HepG2 (cell line): ENCODE measurements at regions not wholly inside any gene's neighbourhood (a gene's known extent, or its start where the extent isn't known, plus 50 kb on each side); places are given as distances from the start of the nearest gene placed in this dataset.

ENCODE experiments used
- CENPBD1 ChIP-seq: sonication (generic); formaldehyde crosslinking; IDR thresholded peaks from 2 replicates; pipeline ENCODE4 v1.8.0; 2022; ENCODE audit warnings: missing genetic modification reagents, low read depth, mild to moderate bottlenecking, borderline replicate concordance
- DNMT3B ChIP-seq: conservative IDR thresholded peaks from 2 replicates; pipeline ENCODE4 v1.6.1; 2016; ENCODE audit warnings: missing biosample characterization, control low read depth
- EED ChIP-seq: sonication (generic); formaldehyde crosslinking; IDR thresholded peaks from 2 replicates; pipeline ENCODE4 v1.5.0; 2020; ENCODE audit warnings: mild to moderate bottlenecking, missing genetic modification reagents
- FOXK2 ChIP-seq: fragments of 450-650 bp; IDR thresholded peaks from 2 replicates; pipeline ENCODE4 v1.6.1; 2016
- GABPB1 ChIP-seq: IDR thresholded peaks from 2 replicates; pipeline ENCODE4 v1.6.1; 2016; ENCODE audit warnings: mild to moderate bottlenecking, missing genetic modification reagents, moderate library complexity, missing compliant biosample characterization
- GLMP ChIP-seq: sonication (generic); formaldehyde crosslinking; IDR thresholded peaks from 2 replicates; pipeline ENCODE4 v1.9.0; 2021; ENCODE audit warnings: missing genetic modification reagents, mild to moderate bottlenecking, borderline replicate concordance
- HMGXB3 ChIP-seq: sonication (generic); formaldehyde crosslinking; IDR thresholded peaks from 2 replicates; pipeline ENCODE4 v1.4.0; 2020; ENCODE audit warnings: missing genetic modification reagents, borderline replicate concordance
- HNRNPK ChIP-seq: fragments of 200-400 bp; formaldehyde crosslinking; IDR thresholded peaks from 2 replicates; pipeline ENCODE4 v1.6.1; 2018; ENCODE audit warnings: low read length, low read depth, moderate library complexity, mild to moderate bottlenecking; ENCODE audit not compliant: poor library complexity, severe bottlenecking
- MNT ChIP-seq: fragments of 450-650 bp; IDR thresholded peaks from 2 replicates; pipeline ENCODE4 v1.6.1; 2016
- RAD51 ChIP-seq: fragments of 450-650 bp; IDR thresholded peaks from 2 replicates; pipeline ENCODE4 v1.6.1; 2016; ENCODE audit warnings: borderline replicate concordance
- SOX6 ChIP-seq, 2 experiments: fragments of 450-650 bp in 1 of 2; sonication (generic) in 1 of 2; formaldehyde crosslinking in 1 of 2; IDR thresholded peaks; 2 replicates each; pipeline versions ENCODE4 v1.4.0 to v1.6.1; 2017 to 2020; ENCODE audit warnings: antibody characterized with exemption in 1 of 2, mild to moderate bottlenecking in 1 of 2, missing genetic modification reagents in 1 of 2
- TBX3 ChIP-seq: fragments of 450-650 bp; IDR thresholded peaks from 2 replicates; pipeline ENCODE4 v1.6.1; 2017; ENCODE audit warnings: antibody characterized with exemption, mild to moderate bottlenecking, inconsistent platforms, borderline replicate concordance
- TEAD3 ChIP-seq: optimal IDR thresholded peaks from 2 replicates; pipeline ENCODE3; 2016; ENCODE audit warnings: borderline replicate concordance
- TRAFD1 ChIP-seq: sonication (generic); formaldehyde crosslinking; IDR thresholded peaks from 2 replicates; pipeline ENCODE4 v1.5.1; 2020; ENCODE audit warnings: missing genetic modification reagents, mild to moderate bottlenecking, borderline replicate concordance
- ZNF430 ChIP-seq: sonication (generic); formaldehyde crosslinking; IDR thresholded peaks from 2 replicates; pipeline ENCODE4 v1.9.0; 2021; ENCODE audit warnings: mild to moderate bottlenecking, missing genetic modification reagents
- ZNF460 ChIP-seq: sonication (generic); formaldehyde crosslinking; IDR thresholded peaks from 2 replicates; pipeline ENCODE4 v1.5.1; 2020; ENCODE audit warnings: missing genetic modification reagents, mild to moderate bottlenecking, borderline replicate concordance
- ZNF614 ChIP-seq: IDR thresholded peaks from 2 replicates; pipeline ENCODE4 v1.6.1; 2018; ENCODE audit warnings: missing biosample characterization, missing genetic modification reagents, inconsistent platforms, borderline replicate concordance
- ZNF772 ChIP-seq: sonication (generic); formaldehyde crosslinking; IDR thresholded peaks from 2 replicates; pipeline ENCODE4 v1.5.0; 2020; ENCODE audit warnings: mild to moderate bottlenecking, missing genetic modification reagents
- ZSCAN20 ChIP-seq: sonication (generic); formaldehyde crosslinking; IDR thresholded peaks from 2 replicates; pipeline ENCODE4 v1.4.0; 2020; ENCODE audit warnings: missing genetic modification reagents, mild to moderate bottlenecking, borderline replicate concordance
- ZZZ3 ChIP-seq: sonication (generic); formaldehyde crosslinking; IDR thresholded peaks from 2 replicates; pipeline ENCODE4 v1.4.0; 2020; ENCODE audit warnings: missing genetic modification reagents, mild to moderate bottlenecking, borderline replicate concordance
- TF ChIP-seq, protein P1 (sequence below): sonication (generic); formaldehyde crosslinking; IDR thresholded peaks from 2 replicates; pipeline ENCODE4 v1.4.0; 2020; ENCODE audit warnings: missing genetic modification reagents

DNA sequence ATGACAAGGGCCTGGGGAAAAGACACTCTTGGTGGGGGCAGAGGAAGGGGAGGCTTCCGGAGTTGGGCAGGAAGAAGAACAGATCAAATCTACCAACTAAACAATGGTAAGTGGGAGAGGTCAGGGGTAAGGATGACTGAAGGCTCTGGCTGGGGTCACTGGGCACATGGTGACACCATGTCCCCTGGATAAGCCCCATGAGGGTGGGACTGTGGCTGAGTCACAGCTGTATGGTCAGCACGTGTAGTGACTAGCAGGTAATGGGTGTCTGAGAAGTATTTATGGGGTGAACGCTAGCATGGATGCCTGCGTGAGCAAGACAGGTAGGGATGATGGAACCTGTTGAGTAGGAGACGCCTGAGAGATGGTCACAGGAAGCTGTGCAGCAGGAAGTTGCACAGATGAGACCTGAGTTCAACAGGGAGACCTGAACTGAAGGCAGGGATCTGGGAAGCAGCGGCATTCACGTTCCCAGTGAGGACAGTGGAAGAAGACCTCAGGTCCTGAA, 64.5 kb upstream of the SNX9 start (continued):
- TF ChIP-seq TBX3 (0 out of 2 replicates have a peak, but pooled peaks have one; percentile 16), DNMT3B (CRISPR knock-in tag) (no peak), FOXK2 (no peak), ZNF614 (no peak), HNRNPK (no peak), EED (CRISPR knock-in tag) (no peak), TRAFD1 (no peak), ZSCAN20 (CRISPR knock-in tag) (no peak), RAD51 (no peak), SOX6 (IDR thresholded peaks at IDR 0.05) (no peak), SOX6 (CRISPR knock-in tag; IDR thresholded peaks at IDR 0.05) (0 out of 2 replicates have a peak, but pooled peaks have one; percentile 16), ZNF772 (CRISPR knock-in tag) (no peak), GABPB1 (peak; percentile 20; the same call in 1 of the 2 replicates), CENPBD1 (CRISPR knock-in tag) (no peak), HMGXB3 (CRISPR knock-in tag) (no peak), MNT (peak; percentile 60), ZZZ3 (CRISPR knock-in tag) (no peak), GLMP (CRISPR knock-in tag) (no peak), ZNF430 (CRISPR knock-in tag) (no peak), TEAD3 (CRISPR knock-in tag) (no peak), ZNF460 (CRISPR knock-in tag) (no peak)
- TF ChIP-seq, protein P1, sequence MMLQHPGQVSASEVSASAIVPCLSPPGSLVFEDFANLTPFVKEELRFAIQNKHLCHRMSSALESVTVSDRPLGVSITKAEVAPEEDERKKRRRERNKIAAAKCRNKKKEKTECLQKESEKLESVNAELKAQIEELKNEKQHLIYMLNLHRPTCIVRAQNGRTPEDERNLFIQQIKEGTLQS (CRISPR knock-in tag), result no peak
